ENCODE measurements at regions not wholly inside any gene's neighbourhood (a gene's known extent, or its start where the extent isn't known, plus 50 kb on each side); places are given as distances from the start of the nearest gene placed in this dataset.
"Not testable (repeated sequence)": the region's sequence is repeated elsewhere in the genome, so short reads cannot be mapped to it uniquely, and the experiment has no call there.

DNA sequence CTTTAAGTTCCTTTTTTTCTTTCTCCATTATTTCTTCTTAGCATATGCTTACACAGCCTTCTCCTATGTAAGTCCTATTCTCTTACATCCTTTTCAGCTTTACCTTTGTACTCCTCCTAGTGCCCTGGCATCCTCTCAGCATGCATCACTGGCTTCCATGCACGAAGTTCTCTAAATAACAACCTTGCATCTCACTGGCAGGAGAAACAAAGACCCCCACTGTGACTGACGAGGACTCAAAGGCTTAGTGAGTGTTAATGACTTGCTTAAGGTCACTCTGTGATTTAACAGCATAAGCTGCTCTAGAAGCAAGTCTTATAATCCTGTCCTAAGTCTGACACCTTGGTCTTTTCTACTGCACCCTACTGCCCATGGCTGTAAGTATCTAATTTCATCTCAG lies 1236.0 kb upstream of the CELF4 start:
- Mint-ChIP-seq H3K4me3 (no peak overlapping the region), H3K27ac (no peak overlapping the region), H3K36me3 (ENCODE audit: low read depth) (no peaks in the 10 kb centered on the region), H3K27me3 (no peaks in the 10 kb centered on the region), H3K9me3 (peaks cover 66% of the 10 kb centered on the region), H3K4me1 (ENCODE audit: low read depth) (no peaks in the 10 kb centered on the region)
- intact Hi-C loops (cut with micrococcal nuclease), result no loop called here

DNA sequence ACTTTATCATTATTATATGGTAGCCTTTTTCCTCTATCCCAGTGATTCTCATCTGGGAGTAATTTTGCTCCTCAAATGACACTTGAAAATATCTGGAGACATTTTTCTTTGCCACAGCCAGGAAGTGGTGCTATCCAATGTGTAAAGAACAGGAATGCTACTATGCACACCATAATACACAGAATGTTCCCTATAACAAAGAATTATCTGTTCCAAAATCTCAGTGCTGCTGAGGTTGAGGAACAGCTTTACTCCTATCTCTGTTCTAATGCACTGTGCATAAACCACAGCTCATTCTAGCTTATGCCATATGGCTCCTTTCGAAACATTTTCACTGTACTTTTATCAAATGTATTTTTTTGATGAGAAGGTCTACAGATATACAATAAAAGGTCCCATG lies 1231.2 kb upstream of the CELF4 start:
- peaks cover 47% of the 10 kb centered on the region for H3K9me3 Mint-ChIP-seq
- no peaks in the 10 kb centered on the region for H3K4me1 Mint-ChIP-seq (ENCODE audit: low read depth)
- H3K36me3 Mint-ChIP-seq (ENCODE audit: low read depth), result no peaks in the 10 kb centered on the region
- no peak overlapping the region for H3K27ac Mint-ChIP-seq
- H3K4me3 Mint-ChIP-seq, result no peak overlapping the region
- intact Hi-C loops (cut with micrococcal nuclease), result no loop called here
- no peaks in the 10 kb centered on the region for H3K27me3 Mint-ChIP-seq

DNA sequence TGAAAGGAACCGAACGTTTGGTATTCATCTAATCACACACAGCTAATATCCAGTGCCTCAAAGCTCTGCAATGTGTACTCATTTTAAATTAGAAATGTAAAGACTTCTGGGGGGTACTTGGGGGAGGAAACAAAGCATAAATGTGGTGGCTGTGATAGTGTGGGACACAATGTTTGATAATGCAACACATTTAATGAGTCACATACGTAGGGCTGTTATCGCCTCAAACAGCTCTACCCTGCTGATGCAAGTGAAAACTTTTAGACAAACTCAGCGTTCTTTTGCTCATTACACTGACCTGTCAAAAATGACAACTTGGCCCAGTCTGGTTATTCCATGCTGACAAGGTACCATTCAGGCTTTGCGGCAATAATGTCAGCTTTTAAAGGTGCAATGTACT lies 1227.1 kb upstream of the CELF4 start:
- no peak overlapping the region for H3K4me3 Mint-ChIP-seq
- H3K9me3 Mint-ChIP-seq, result peaks cover 14% of the 10 kb centered on the region
- H3K4me1 Mint-ChIP-seq (ENCODE audit: low read depth), result no peaks in the 10 kb centered on the region
- H3K27me3 Mint-ChIP-seq, result no peaks in the 10 kb centered on the region
- no peaks in the 10 kb centered on the region for H3K36me3 Mint-ChIP-seq (ENCODE audit: low read depth)
- intact Hi-C loops (cut with micrococcal nuclease), result no loop called here
- H3K27ac Mint-ChIP-seq, result no peak overlapping the region

DNA sequence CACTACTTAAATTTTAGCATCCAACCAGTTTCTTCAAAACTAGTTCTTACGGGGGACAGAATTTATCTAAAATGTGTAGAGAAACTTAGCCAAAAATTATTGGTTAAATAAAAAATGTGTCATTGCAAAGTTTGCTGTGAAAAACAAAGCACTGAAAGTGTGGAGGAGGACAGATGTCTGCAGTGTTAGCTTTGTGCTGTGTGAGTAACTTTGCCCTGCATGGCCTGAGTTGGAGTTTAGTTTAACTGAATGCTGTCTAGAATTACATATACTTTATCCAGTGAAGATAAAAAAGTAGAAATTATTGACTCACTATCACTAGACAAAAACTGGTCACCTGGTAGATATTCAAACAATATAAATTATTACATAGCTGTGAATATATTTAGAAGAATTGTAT lies 1225.2 kb upstream of the CELF4 start:
- Mint-ChIP-seq H3K4me3 (no peak overlapping the region), H3K9me3 (peaks cover 7% of the 10 kb centered on the region), H3K27ac (no peak overlapping the region), H3K27me3 (no peaks in the 10 kb centered on the region), H3K4me1 (ENCODE audit: low read depth) (no peaks in the 10 kb centered on the region), H3K36me3 (ENCODE audit: low read depth) (no peaks in the 10 kb centered on the region)
- intact Hi-C loops (cut with micrococcal nuclease), result no loop called here

DNA sequence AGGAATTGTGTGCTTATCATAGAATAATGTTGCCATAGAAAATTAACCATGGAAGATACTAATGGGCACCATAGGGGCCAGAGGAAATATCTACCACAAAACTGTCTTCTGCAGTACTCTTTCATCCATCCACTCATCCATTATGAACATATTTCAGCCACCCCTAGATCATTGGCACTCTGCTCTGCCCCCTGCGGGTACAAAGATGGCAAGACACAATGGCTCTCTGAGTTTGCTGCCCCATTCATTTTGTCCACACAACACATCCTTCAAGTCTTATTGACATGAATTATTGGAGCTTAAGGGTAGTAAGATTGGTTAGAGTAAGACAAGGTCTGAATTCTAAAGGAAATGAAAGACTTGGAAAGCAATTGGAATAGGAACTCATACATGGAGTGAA lies 1224.7 kb upstream of the CELF4 start:
- no peaks in the 10 kb centered on the region for H3K27me3 Mint-ChIP-seq
- no peak overlapping the region for H3K27ac Mint-ChIP-seq
- intact Hi-C loops (cut with micrococcal nuclease), result no loop called here
- H3K9me3 Mint-ChIP-seq, result peaks cover 12% of the 10 kb centered on the region
- H3K4me1 Mint-ChIP-seq (ENCODE audit: low read depth), result no peaks in the 10 kb centered on the region
- H3K4me3 Mint-ChIP-seq, result no peak overlapping the region
- H3K36me3 Mint-ChIP-seq (ENCODE audit: low read depth), result no peaks in the 10 kb centered on the region

DNA sequence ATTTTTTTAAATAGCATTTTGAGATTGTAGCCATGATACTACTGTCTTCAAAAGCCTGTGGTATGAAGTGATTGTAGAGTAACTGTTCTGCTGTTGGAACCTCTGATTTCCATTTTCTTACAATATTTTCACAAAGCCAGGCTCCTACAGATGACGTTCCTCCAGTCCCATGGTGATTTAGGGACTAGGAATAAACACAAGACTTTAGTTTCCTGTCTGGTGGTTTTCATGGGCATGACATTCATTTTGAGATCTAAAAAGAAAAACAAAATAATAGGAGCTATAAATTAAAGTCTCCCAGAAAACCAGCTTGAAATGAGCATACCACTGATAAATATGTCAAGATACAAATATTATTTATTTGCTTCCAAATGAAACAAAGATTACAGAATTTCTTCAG lies 1223.5 kb upstream of the CELF4 start:
- Mint-ChIP-seq H3K9me3 (peaks cover 22% of the 10 kb centered on the region), H3K4me3 (no peak overlapping the region), H3K27ac (no peak overlapping the region), H3K4me1 (ENCODE audit: low read depth) (no peaks in the 10 kb centered on the region), H3K36me3 (ENCODE audit: low read depth) (no peaks in the 10 kb centered on the region), H3K27me3 (no peaks in the 10 kb centered on the region)
- intact Hi-C loops (cut with micrococcal nuclease), result no loop called here

DNA sequence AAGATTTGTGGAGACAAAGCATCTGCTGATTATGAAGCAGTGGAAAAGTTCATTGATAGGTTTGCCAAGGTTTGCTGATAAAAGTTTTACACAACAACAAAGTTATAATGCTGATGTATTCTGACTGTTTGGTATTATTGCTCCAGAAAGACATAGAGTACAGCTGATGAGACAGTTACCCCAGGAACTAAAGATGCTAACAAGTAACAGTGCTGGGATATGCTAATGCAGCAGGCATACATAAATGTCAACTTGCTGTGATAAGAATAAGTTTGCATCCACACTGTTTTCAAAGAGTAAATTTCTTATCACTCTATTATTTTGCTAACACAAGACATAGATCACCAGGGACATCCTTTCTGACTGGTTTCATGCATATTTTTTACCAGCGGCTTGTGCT lies 1221.3 kb upstream of the CELF4 start:
- no peaks in the 10 kb centered on the region for H3K4me1 Mint-ChIP-seq (ENCODE audit: low read depth)
- intact Hi-C loops (cut with micrococcal nuclease), result no loop called here
- no peak overlapping the region for H3K27ac Mint-ChIP-seq
- H3K9me3 Mint-ChIP-seq, result peaks cover 44% of the 10 kb centered on the region
- no peaks in the 10 kb centered on the region for H3K27me3 Mint-ChIP-seq
- no peak overlapping the region for H3K4me3 Mint-ChIP-seq
- no peaks in the 10 kb centered on the region for H3K36me3 Mint-ChIP-seq (ENCODE audit: low read depth)

DNA sequence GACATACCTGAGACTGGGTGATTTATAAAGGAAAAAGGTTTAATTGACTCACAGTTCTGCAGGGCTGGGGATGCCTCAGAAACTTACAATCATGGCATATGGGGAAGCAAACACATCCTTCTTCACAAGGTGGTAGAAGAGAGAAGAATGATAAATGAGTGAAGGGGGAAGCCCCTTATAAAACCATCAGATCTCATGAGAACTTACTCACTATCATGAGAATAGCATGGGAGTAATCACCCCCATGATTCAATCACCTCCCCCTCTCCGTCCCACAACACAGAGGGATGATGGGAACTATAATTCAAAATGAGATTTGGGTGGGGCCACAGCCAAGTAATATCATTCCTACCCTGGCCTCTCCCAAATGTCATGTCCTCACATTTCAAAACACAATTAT lies 1206.0 kb upstream of the CELF4 start:
- H3K36me3 Mint-ChIP-seq (ENCODE audit: low read depth); intact Hi-C loops (cut with micrococcal nuclease); H3K4me1 Mint-ChIP-seq (ENCODE audit: low read depth); H3K27me3 Mint-ChIP-seq; H3K4me3 Mint-ChIP-seq; H3K27ac Mint-ChIP-seq: not testable (repeated sequence)
- peaks cover 36% of the 10 kb centered on the region for H3K9me3 Mint-ChIP-seq

DNA sequence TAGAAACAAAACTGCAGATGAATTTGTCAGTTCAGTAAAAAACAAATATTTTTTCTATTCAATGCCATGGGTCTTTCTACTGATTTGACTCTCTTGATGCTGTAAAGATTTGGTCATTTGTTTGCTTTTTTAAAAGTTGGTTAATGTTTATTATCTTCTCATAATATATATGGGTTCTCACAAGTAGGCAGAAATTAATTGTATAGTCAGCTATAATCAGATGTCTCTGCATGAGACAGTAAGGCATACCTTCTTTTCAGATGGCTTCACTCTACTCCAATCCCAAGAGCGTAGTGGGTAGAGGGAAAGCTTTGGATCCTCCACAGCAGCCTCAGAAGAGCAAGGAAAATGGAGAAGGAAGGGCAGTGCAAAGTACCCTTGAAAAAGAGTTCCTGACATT lies 1202.9 kb upstream of the CELF4 start:
- H3K27ac Mint-ChIP-seq, result no peak overlapping the region
- H3K27me3 Mint-ChIP-seq, result no peaks in the 10 kb centered on the region
- H3K36me3 Mint-ChIP-seq (ENCODE audit: low read depth), result no peaks in the 10 kb centered on the region
- H3K9me3 Mint-ChIP-seq, result peaks cover 36% of the 10 kb centered on the region
- no peak overlapping the region for H3K4me3 Mint-ChIP-seq
- intact Hi-C loops (cut with micrococcal nuclease), result no loop called here
- H3K4me1 Mint-ChIP-seq (ENCODE audit: low read depth), result no peaks in the 10 kb centered on the region

DNA sequence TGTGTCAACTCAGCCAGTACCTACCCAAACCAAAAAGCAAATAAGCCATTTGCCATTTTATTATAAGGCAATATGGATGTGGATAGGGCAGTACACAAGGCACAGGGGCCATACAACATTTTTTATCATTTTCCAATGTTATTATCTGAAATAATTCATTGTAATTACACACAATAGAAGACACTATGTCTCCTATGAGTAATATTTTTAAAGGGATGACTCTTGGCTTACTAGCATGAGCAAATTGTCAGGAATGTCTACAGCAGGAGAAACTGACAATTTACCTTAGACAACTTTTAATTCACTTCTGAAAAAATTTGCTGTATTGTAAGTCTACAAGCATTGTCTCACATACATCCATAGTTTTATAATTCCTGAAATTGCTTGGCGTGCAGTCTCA lies 1193.9 kb upstream of the CELF4 start:
- H3K9me3 Mint-ChIP-seq, result peaks cover 9% of the 10 kb centered on the region
- no peak overlapping the region for H3K4me3 Mint-ChIP-seq
- H3K36me3 Mint-ChIP-seq (ENCODE audit: low read depth), result no peaks in the 10 kb centered on the region
- no peaks in the 10 kb centered on the region for H3K4me1 Mint-ChIP-seq (ENCODE audit: low read depth)
- no peaks in the 10 kb centered on the region for H3K27me3 Mint-ChIP-seq
- no peak overlapping the region for H3K27ac Mint-ChIP-seq
- intact Hi-C loops (cut with micrococcal nuclease), result no loop called here

DNA sequence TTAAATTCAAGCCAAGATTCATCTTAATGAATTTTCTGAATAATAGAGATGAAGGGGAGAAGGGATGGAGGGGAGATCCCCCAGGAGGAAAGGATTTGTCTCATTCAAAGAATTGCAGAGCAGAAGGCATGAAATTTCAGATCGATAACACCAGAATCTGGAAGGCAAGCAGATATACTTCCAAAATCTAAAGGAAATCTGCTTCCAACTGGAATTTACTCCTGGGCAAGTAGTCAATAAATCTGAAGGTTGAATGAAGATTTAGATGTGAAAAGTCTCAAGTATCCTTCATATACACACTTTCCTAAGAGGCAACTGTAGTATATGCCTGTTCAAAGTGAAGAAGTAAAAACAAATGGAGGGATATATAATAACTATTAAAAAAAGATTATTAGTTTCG lies 1190.8 kb upstream of the CELF4 start:
- peaks cover 28% of the 10 kb centered on the region for H3K9me3 Mint-ChIP-seq
- no peaks in the 10 kb centered on the region for H3K4me1 Mint-ChIP-seq (ENCODE audit: low read depth)
- H3K36me3 Mint-ChIP-seq (ENCODE audit: low read depth), result no peaks in the 10 kb centered on the region
- no peak overlapping the region for H3K27ac Mint-ChIP-seq
- no peak overlapping the region for H3K4me3 Mint-ChIP-seq
- no peaks in the 10 kb centered on the region for H3K27me3 Mint-ChIP-seq
- intact Hi-C loops (cut with micrococcal nuclease), result no loop called here

DNA sequence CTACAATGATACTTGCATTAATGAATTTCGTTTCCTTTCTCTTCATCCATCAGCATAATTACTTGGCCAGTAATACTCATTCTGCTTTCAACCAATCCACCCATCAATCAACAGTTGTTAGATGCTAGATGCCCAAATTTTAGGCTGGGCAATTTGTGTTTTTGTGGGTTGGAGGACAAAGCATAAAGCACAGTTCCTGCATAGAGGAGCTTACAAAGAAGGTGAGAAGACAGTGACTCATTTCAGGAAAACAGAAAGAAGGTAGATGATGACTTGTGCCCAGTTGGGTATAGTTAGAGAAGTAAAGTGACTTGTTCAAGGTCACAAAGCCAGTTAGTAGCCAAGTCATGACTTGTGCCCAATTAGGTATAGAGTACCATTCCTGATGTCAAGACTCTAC lies 1186.8 kb upstream of the CELF4 start:
- H3K27me3 Mint-ChIP-seq, result no peaks in the 10 kb centered on the region
- no peak overlapping the region for H3K4me3 Mint-ChIP-seq
- H3K4me1 Mint-ChIP-seq (ENCODE audit: low read depth), result no peaks in the 10 kb centered on the region
- H3K27ac Mint-ChIP-seq, result no peak overlapping the region
- intact Hi-C loops (cut with micrococcal nuclease), result no loop called here
- peaks cover 26% of the 10 kb centered on the region for H3K9me3 Mint-ChIP-seq
- H3K36me3 Mint-ChIP-seq (ENCODE audit: low read depth), result no peaks in the 10 kb centered on the region

DNA sequence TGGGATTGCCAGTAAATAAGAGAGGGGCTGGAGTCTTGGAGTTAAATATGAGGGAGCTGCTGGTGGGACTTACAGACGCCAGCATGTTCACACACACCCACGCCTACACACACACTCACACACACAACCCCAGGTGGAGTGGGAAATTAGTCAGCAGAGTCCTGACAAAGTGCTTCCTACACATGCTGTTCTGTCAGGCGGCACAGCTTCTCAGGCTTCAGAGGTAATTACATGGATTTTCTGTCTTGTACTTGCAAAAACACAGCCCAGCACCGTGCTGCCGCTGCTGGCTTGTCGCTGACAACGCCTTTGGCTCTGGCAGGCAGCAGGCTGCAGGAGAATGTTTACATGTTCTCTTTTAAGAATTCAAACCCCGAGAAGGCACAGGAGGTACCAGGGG lies 1186.3 kb upstream of the CELF4 start:
- Mint-ChIP-seq H3K4me1 (ENCODE audit: low read depth) (no peaks in the 10 kb centered on the region), H3K27me3 (no peaks in the 10 kb centered on the region), H3K4me3 (no peak overlapping the region), H3K9me3 (peaks cover 26% of the 10 kb centered on the region), H3K27ac (no peak overlapping the region), H3K36me3 (ENCODE audit: low read depth) (no peaks in the 10 kb centered on the region)
- intact Hi-C loops (cut with micrococcal nuclease), result loop anchor here (2.0 kb wide), 1 partner anchor 15 kb away; no protein-coding TSS in a partner anchor

DNA sequence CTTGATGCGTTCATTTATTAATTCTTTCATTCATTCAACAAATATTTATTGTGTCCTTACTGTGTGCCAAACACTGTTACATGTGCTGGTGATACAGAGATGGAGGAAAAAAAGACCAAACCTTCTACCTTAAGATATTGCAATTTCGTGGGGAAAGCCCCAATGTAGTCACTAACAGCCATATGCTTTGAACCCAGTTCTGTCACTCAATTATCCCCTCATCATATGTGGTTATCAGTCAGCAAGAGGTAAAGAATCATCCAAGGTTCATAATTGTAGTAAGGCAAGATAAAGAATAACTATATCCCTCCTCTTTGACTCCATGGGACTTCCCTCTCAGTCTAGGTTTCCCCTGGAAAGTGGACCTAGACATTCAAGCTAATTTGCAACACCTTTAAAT lies 1185.6 kb upstream of the CELF4 start:
- intact Hi-C loops (cut with micrococcal nuclease), result loop anchor here (2.0 kb wide), 1 partner anchor 14 kb away; no protein-coding TSS in a partner anchor
- Mint-ChIP-seq H3K36me3 (ENCODE audit: low read depth) (no peaks in the 10 kb centered on the region), H3K27ac (no peak overlapping the region), H3K4me1 (ENCODE audit: low read depth) (no peaks in the 10 kb centered on the region), H3K27me3 (no peaks in the 10 kb centered on the region), H3K4me3 (no peak overlapping the region), H3K9me3 (peaks cover 26% of the 10 kb centered on the region)

DNA sequence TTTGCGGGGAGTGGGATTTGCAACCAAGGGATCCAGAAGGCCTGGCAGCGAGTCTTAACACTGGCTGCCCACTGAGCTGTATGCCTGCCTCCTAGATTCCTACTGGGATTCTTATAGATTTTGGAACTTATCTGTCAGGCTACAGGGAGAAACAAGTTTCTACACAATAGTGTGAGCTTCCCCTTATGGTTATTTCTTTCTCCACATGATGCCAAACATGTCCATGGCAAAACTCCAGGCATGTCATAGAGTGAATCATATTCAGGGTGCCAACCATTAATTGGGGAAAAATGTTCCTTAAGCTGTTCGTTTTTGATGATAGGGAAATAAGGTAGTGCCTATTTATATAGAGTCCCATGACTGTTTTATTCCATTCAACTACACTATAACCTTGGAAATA lies 1185.2 kb upstream of the CELF4 start:
- Mint-ChIP-seq H3K9me3 (peaks cover 26% of the 10 kb centered on the region), H3K27ac (no peak overlapping the region), H3K36me3 (ENCODE audit: low read depth) (no peaks in the 10 kb centered on the region), H3K27me3 (no peaks in the 10 kb centered on the region), H3K4me1 (ENCODE audit: low read depth) (no peaks in the 10 kb centered on the region), H3K4me3 (no peak overlapping the region)
- intact Hi-C loops (cut with micrococcal nuclease), result loop anchor here (2.0 kb wide), 1 partner anchor 14 kb away; no protein-coding TSS in a partner anchor

All from dendritic cell treated with granulocyte-macrophage colony-stimulating factor and Interleukin-4, amounts not matched to agents 40 ng/mL and 50 ng/mL, for 4 days (primary cell).